ENCODE measurements at regions not wholly inside any gene's neighbourhood (a gene's known extent, or its start where the extent isn't known, plus 50 kb on each side); places are given as distances from the start of the nearest gene placed in this dataset.

GRCh38 chr12:124474709-124475108 is 92.7 kb downstream of the NCOR2 start:
- peaks cover 0 to 93% (median 66%) of the 10 kb centered on the region in 9 donors for H3K36me3 ChIP-seq
- peak overlapping the region in 9 of 12 donors; percentile 37 to 74 (median 60) for H3K27ac ChIP-seq
- no peak for TF ChIP-seq POLR2A (IDR thresholded peaks at IDR 0.05)
- ATAC-seq: peak; percentile 91 to 95 (median 93)
- DNase-seq: peak; percentile 78 to 87 (median 85)
- H3K4me1 ChIP-seq: peaks cover 0 to 32% (median 10%) of the 10 kb centered on the region in 12 donors
- intact Hi-C loops (cut with DNase I): loop anchor here in 1 of 10 donors (10.0 kb wide), 1 partner anchor 440 kb away; no protein-coding TSS in a partner anchor
- H3K4me3 ChIP-seq: no peak overlapping the region
- peaks cover 0 to 9% (median 3%) of the 10 kb centered on the region in 12 donors for H3K9me3 ChIP-seq
- WGBS, 4 donors: 14 to 62% (median 46%) methylated on average over 1 to 9 of the region's 9 CpGs
- no peaks in the 10 kb centered on the region for H3K27me3 ChIP-seq

GRCh38 chr12:124472690-124473279 is 94.6 kb downstream of the NCOR2 start:
- peaks cover 0 to 22% (median 7%) of the 10 kb centered on the region in 12 donors for H3K4me1 ChIP-seq
- no peak overlapping the region for H3K27ac ChIP-seq
- TF ChIP-seq CTCF (IDR thresholded peaks at IDR 0.05): no peak
- no peak for TF ChIP-seq POLR2A (IDR thresholded peaks at IDR 0.05)
- H3K4me3 ChIP-seq: no peak overlapping the region
- peaks cover 0 to 87% (median 59%) of the 10 kb centered on the region in 9 donors for H3K36me3 ChIP-seq
- DNase-seq: peak in 1 of 5 donors; percentile 24
- H3K27me3 ChIP-seq: no peaks in the 10 kb centered on the region
- 91 to 98% (median 97%) methylated on average over 14 of the region's 14 CpGs for WGBS, 4 donors
- intact Hi-C loops (cut with DNase I): loop anchor here in 1 of 10 donors (10.0 kb wide), 1 partner anchor 438 kb away; no protein-coding TSS in a partner anchor
- ATAC-seq: no peak
- H3K9me3 ChIP-seq: peaks cover 0 to 15% (median 5%) of the 10 kb centered on the region in 12 donors

- Histone ChIP-seq H3K4me1 (peaks cover 0 to 21% (median 7%) of the 10 kb centered on the region in 12 donors), H3K27ac (no peak overlapping the region), H3K4me3 (no peak overlapping the region), H3K27me3 (no peaks in the 10 kb centered on the region), H3K36me3 (peaks cover 0 to 78% (median 50%) of the 10 kb centered on the region in 9 donors), H3K9me3 (peaks cover 0 to 15% (median 5%) of the 10 kb centered on the region in 12 donors)
- intact Hi-C loops (cut with DNase I): loop anchor here in 1 of 10 donors (10.0 kb wide), 1 partner anchor 437 kb away; no protein-coding TSS in a partner anchor
- TF ChIP-seq CTCF (IDR thresholded peaks at IDR 0.05) (no peak), POLR2A (IDR thresholded peaks at IDR 0.05) (no peak)
- WGBS, 4 donors: 86 to 91% (median 88%) methylated on average over 2 of the region's 2 CpGs
- DNase-seq (no peak), ATAC-seq (no peak)
Observed at GRCh38 chr12:124471828-124472227, 95.6 kb downstream of the NCOR2 start.

GRCh38 chr12:124470806-124471205 is 96.6 kb downstream of the NCOR2 start:
- Histone ChIP-seq H3K27me3 (no peaks in the 10 kb centered on the region), H3K4me3 (no peak overlapping the region), H3K27ac (no peak overlapping the region), H3K9me3 (peaks cover 0 to 15% (median 5%) of the 10 kb centered on the region in 12 donors), H3K36me3 (peaks cover 0 to 75% (median 47%) of the 10 kb centered on the region in 9 donors), H3K4me1 (peaks cover 0 to 29% (median 12%) of the 10 kb centered on the region in 12 donors)
- TF ChIP-seq POLR2A (IDR thresholded peaks at IDR 0.05): no peak
- no peak for TF ChIP-seq CTCF (IDR thresholded peaks at IDR 0.05)
- DNase-seq (peak in 2 of 5 donors; percentile 15 to 23), ATAC-seq (no peak)
- intact Hi-C loops (cut with DNase I): loop anchor here in 1 of 10 donors (10.0 kb wide), 1 partner anchor 436 kb away; no protein-coding TSS in a partner anchor
- WGBS, 4 donors: 88 to 94% (median 93%) methylated on average over 8 to 10 of the region's 10 CpGs
